Erythroblast (primary cell): ENCODE measurements at regions not wholly inside any gene's neighbourhood (a gene's known extent, or its start where the extent isn't known, plus 50 kb on each side); places are given as distances from the start of the nearest gene placed in this dataset.

Source experiments
- DNase-seq, 2 experiments: peaks; one replicate each; lab custom pipeline; 2025; lab: John Stamatoyannopoulos, UW
- GATA1 ChIP-seq: IDR thresholded peaks from 2 replicates; pipeline ENCODE4 v1.6.1; 2011; ENCODE audit warnings: low read depth, mild to moderate bottlenecking, control low read depth, low read length, moderate library complexity
- POLR2A ChIP-seq: IDR thresholded peaks from 2 replicates; pipeline ENCODE4 v1.6.1; 2011; ENCODE audit warnings: mild to moderate bottlenecking, low read length

- TF ChIP-seq GATA1 (no peak), POLR2A (no peak)
- no peak for DNase-seq
Measured at GRCh38 chr11:91703042-91703441, 521.6 kb upstream of the FAT3 start.

DNA sequence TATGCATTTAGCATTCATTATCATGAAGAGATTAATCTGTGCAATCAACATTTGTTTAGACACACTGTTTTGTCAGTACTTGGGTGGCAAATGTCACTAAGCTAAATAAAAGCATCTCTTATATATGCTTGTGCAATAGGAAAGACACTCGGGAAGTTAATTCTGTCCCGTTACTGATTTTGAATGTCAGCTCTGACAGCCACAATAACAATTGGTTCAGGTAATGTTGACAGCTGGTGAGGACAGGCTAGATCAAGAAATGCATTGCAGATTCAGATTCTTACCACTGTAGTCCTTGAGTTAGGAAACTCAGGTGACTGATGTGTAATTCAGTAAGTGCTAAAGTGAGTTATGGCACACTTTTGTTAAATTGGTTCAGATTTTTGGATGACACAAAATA, 523.8 kb upstream of the FAT3 start:
- DNase-seq = no peak
- no peak for TF ChIP-seq GATA1
- no peak for TF ChIP-seq POLR2A

GRCh38 chr11:91698845-91699244, 525.8 kb upstream of the FAT3 start:
- TF ChIP-seq POLR2A = no peak
- TF ChIP-seq GATA1 = no peak
- DNase-seq = no peak

- TF ChIP-seq GATA1 = no peak
- DNase-seq = no peak
Measured at GRCh38 chr11:91694331-91694730, 530.3 kb upstream of the FAT3 start.

- DNase-seq = no peak
- no peak for TF ChIP-seq POLR2A
- no peak for TF ChIP-seq GATA1
Measured at GRCh38 chr11:91691872-91692271, 532.7 kb upstream of the FAT3 start.

DNA sequence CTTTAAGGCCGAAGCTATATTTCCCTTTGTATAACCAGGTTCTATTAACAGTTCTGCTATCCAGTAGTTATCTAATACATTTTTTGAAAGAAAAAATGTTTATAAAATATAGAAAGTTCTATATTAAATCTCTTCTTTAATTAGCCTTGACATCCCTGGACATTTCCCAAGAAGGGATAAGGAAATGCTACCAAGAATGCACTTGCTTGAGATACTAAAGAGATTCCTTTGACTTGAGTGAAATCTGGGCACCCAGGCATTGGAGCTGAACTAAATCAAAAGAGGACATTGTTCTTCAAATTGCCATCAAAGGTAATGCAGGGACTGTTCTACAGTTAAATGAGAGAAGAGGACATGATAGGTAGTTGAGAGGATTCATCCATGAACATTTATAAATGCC, 535.9 kb upstream of the FAT3 start:
- TF ChIP-seq GATA1 (no peak), POLR2A (no peak)
- DNase-seq = no peak

- no peak for TF ChIP-seq GATA1
- DNase-seq = no peak
Measured at GRCh38 chr11:91686700-91687099, 537.9 kb upstream of the FAT3 start.

DNA sequence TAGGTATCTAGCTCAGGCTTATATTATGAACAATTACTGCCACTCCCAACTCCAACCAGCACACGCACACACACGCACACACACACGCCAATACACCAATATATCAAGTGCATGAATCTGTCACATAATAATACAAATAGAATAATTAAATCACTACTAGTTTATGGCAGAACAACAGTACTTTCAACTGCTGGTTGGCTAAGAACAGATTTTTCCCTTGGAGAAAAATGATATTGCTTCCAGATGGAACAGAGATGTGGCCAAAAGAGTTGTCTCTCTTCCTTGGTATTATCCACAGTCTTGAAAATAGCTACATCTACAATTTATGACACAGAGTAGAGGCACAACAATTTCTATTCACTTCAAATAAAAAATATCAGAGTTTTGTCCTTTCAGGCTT, 538.3 kb upstream of the FAT3 start:
- TF ChIP-seq POLR2A (no peak), GATA1 (no peak)

GRCh38 chr11:91673705-91674104, 550.9 kb upstream of the FAT3 start:
- no peak for DNase-seq
- TF ChIP-seq POLR2A (no peak), GATA1 (no peak)

More for the DNA sequence above, 538.3 kb upstream of the FAT3 start:
- DNase-seq = no peak

GRCh38 chr11:91664521-91664920, 560.1 kb upstream of the FAT3 start:
- no peak for DNase-seq
- TF ChIP-seq POLR2A (no peak), GATA1 (no peak)

- no peak for TF ChIP-seq POLR2A
- TF ChIP-seq GATA1 = no peak
- no peak for DNase-seq
Measured at GRCh38 chr11:91660036-91660435, 564.6 kb upstream of the FAT3 start.

- no peak for TF ChIP-seq POLR2A
- no peak for TF ChIP-seq GATA1
- no peak for DNase-seq
Measured at GRCh38 chr11:91654686-91655085, 569.9 kb upstream of the FAT3 start.

- TF ChIP-seq GATA1 (no peak), POLR2A (no peak)
- no peak for DNase-seq
Measured at GRCh38 chr11:91653079-91653754, 571.4 kb upstream of the FAT3 start.

- TF ChIP-seq GATA1 = no peak
- no peak for TF ChIP-seq POLR2A
- DNase-seq = no peak
Measured at GRCh38 chr11:91650802-91651201, 573.8 kb upstream of the FAT3 start.

GRCh38 chr11:91641153-91641552, 583.5 kb upstream of the FAT3 start:
- DNase-seq = no peak
- TF ChIP-seq GATA1 (no peak), POLR2A (no peak)
